NT2/D1 (cell line): ENCODE measurements at regions not wholly inside any gene's neighbourhood (a gene's known extent, or its start where the extent isn't known, plus 50 kb on each side); places are given as distances from the start of the nearest gene placed in this dataset.

Experiments
- SUZ12 ChIP-seq: IDR thresholded peaks from 2 replicates; pipeline ENCODE4 v1.6.1; 2011; ENCODE audit not compliant: insufficient read length, insufficient read depth; ENCODE audit errors: extremely low read depth
- YY1 ChIP-seq: IDR thresholded peaks from 2 replicates; pipeline ENCODE4 v1.6.1; 2011; ENCODE audit not compliant: insufficient read length, insufficient read depth
- ZNF274 ChIP-seq: IDR thresholded peaks from 2 replicates; pipeline ENCODE4 v1.6.1; 2011; ENCODE audit warnings: mild to moderate bottlenecking, low read depth, low read length

GRCh38 chr1:214103778-214104177 is 116.0 kb downstream of the PROX1 start:
- TF ChIP-seq YY1 (no peak), SUZ12 (no peak), ZNF274 (no peak)
